ENCODE measurements at regions not wholly inside any gene's neighbourhood (a gene's known extent, or its start where the extent isn't known, plus 50 kb on each side); places are given as distances from the start of the nearest gene placed in this dataset.

DNA sequence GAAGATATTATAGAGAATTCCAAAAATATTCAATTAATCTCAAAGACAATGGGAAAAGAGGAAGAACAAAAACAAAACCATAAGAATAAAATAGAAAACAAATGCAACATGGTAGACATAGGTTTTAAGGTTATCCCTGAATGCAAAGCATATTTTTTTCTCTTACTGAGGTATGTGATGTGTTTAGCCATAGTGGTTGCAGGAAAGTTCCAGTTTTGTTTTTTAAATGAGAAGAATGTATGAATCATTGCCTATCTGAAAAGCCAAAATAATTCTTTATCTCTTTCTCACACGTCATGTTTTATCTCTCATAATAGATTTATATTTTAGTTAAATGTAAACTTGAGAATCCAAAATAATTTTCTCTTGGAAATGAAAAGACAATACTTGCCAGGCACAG is 2591.7 kb upstream of the PCDH20 start:
- Histone ChIP-seq H4K5ac (ENCODE audit: low read depth, low read length) (no peak overlapping the region), H4K20me1 (ENCODE audit: insufficient read depth, low read length) (no peaks in the 10 kb centered on the region), H2AK5ac (ENCODE audit: low read depth, low read length) (no peak overlapping the region), H2BK20ac (ENCODE audit: low read depth, low read length) (no peak overlapping the region), H4K91ac (ENCODE audit: insufficient read depth, low read depth, low read length) (no peak overlapping the region), H2AFZ (replicated peaks; ENCODE audit: low read length, poor library complexity) (no peak overlapping the region), H3K4ac (ENCODE audit: low read depth, low read length) (no peak overlapping the region), H3K56ac (ENCODE audit: extremely low read depth, insufficient read depth, low read length) (no peak overlapping the region), H2BK5ac (ENCODE audit: low read depth, low read length, poor library complexity, severe bottlenecking) (no peak overlapping the region), H4K8ac (ENCODE audit: low read depth in 2 of 2, low read length in 2 of 2) (no peak overlapping the region), H2AK9ac (replicated peaks; ENCODE audit: low read depth, low read length, poor library complexity) (no peak overlapping the region), H3K4me3 (ENCODE audit: insufficient read depth, low read depth, low read length) (no peak overlapping the region), H3K79me1 (ENCODE audit: low read depth in 1 of 2, low read length in 2 of 2) (no peaks in the 10 kb centered on the region), H3K27ac (ENCODE audit: insufficient read depth, low read length) (no peak overlapping the region), H3K9me3 (ENCODE audit: control insufficient read depth, insufficient read depth, low read length) (no peaks in the 10 kb centered on the region), H2BK120ac (ENCODE audit: low read depth, low read length) (no peak overlapping the region), H3K9ac (ENCODE audit: low read depth, low read length) (no peak overlapping the region), H3K14ac (replicated peaks; ENCODE audit: low read depth, low read length) (no peak overlapping the region), H3K27me3 (ENCODE audit: control insufficient read depth, insufficient read depth, low read length) (no peaks in the 10 kb centered on the region), H3K23ac (ENCODE audit: low read depth, low read length) (no peak overlapping the region), H3K4me2 (ENCODE audit: low read depth, low read length) (no peak overlapping the region), H2BK15ac (ENCODE audit: low read depth, low read length) (no peak overlapping the region), H3K18ac (ENCODE audit: low read depth, low read length) (no peak overlapping the region), H3K9me1 (ENCODE audit: insufficient read depth, low read length) (no peaks in the 10 kb centered on the region), H3K4me1 (ENCODE audit: control insufficient read depth, insufficient read depth, low read length) (no peaks in the 10 kb centered on the region), H3K36me3 (ENCODE audit: control insufficient read depth, insufficient read depth, low read length) (no peaks in the 10 kb centered on the region)
- CTCF ChIA-PET = no interaction called here
- dilution Hi-C loops (cut with HindIII; ENCODE audit: low sequenced_read_pairs, unreplicated experiment) = no loop called here
- DNase-seq (peak; percentile 35), ATAC-seq (ENCODE audit: low read depth) (peak; percentile 69)
- POLR2A ChIA-PET (ENCODE audit: unreplicated experiment) = no interaction called here
- no CpG with 5 or more reads among the region's 1 CpG for WGBS, 2 experiments (ENCODE audit: extremely low coverage in 2 of 2, insufficient read length in 1 of 2)
- in situ Hi-C loops (cut with MboI; ENCODE audit: low sequenced_read_pairs) = no loop called here
- TF ChIP-seq, protein P1, sequence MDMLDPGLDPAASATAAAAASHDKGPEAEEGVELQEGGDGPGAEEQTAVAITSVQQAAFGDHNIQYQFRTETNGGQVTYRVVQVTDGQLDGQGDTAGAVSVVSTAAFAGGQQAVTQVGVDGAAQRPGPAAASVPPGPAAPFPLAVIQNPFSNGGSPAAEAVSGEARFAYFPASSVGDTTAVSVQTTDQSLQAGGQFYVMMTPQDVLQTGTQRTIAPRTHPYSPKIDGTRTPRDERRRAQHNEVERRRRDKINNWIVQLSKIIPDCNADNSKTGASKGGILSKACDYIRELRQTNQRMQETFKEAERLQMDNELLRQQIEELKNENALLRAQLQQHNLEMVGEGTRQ (IDR thresholded peaks at IDR 0.05; ENCODE audit: low read depth, low read length) = no peak
- TF ChIP-seq RCOR1 (IDR thresholded peaks at IDR 0.05; ENCODE audit: insufficient replicate concordance, low read length) (no peak), RAD21 (IDR thresholded peaks at IDR 0.05; ENCODE audit: low read length) (no peak), CHD1 (IDR thresholded peaks at IDR 0.05; ENCODE audit: low read depth, low read length) (no peak), MAZ (IDR thresholded peaks at IDR 0.05; ENCODE audit: borderline replicate concordance, low read depth, low read length) (no peak), NFE2L2 (IDR thresholded peaks at IDR 0.05; ENCODE audit: low read depth, low read length) (no peak), FOS (IDR thresholded peaks at IDR 0.05; ENCODE audit: low read depth, low read length) (no peak), BHLHE40 (IDR thresholded peaks at IDR 0.05; ENCODE audit: low read depth, low read length) (no peak), POLR2A (IDR thresholded peaks at IDR 0.05; ENCODE audit: low read depth, low read length) (no peak), RFX5 (IDR thresholded peaks at IDR 0.05; ENCODE audit: low read depth, low read length) (no peak), MXI1 (IDR thresholded peaks at IDR 0.05; ENCODE audit: borderline replicate concordance, low read depth, low read length) (no peak), CEBPB (IDR thresholded peaks at IDR 0.05; ENCODE audit: low read depth, low read length) (no peak), SMC3 (IDR thresholded peaks at IDR 0.05; ENCODE audit: low read depth, low read length) (no peak), MAFK (IDR thresholded peaks at IDR 0.05; ENCODE audit: low read depth, low read length) (no peak)
- TF ChIP-seq, protein P2, sequence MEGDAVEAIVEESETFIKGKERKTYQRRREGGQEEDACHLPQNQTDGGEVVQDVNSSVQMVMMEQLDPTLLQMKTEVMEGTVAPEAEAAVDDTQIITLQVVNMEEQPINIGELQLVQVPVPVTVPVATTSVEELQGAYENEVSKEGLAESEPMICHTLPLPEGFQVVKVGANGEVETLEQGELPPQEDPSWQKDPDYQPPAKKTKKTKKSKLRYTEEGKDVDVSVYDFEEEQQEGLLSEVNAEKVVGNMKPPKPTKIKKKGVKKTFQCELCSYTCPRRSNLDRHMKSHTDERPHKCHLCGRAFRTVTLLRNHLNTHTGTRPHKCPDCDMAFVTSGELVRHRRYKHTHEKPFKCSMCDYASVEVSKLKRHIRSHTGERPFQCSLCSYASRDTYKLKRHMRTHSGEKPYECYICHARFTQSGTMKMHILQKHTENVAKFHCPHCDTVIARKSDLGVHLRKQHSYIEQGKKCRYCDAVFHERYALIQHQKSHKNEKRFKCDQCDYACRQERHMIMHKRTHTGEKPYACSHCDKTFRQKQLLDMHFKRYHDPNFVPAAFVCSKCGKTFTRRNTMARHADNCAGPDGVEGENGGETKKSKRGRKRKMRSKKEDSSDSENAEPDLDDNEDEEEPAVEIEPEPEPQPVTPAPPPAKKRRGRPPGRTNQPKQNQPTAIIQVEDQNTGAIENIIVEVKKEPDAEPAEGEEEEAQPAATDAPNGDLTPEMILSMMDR (conservative IDR thresholded peaks at IDR 0.05; ENCODE audit: low read depth, low read length) = no peak
- TF ChIP-seq, protein P3, sequence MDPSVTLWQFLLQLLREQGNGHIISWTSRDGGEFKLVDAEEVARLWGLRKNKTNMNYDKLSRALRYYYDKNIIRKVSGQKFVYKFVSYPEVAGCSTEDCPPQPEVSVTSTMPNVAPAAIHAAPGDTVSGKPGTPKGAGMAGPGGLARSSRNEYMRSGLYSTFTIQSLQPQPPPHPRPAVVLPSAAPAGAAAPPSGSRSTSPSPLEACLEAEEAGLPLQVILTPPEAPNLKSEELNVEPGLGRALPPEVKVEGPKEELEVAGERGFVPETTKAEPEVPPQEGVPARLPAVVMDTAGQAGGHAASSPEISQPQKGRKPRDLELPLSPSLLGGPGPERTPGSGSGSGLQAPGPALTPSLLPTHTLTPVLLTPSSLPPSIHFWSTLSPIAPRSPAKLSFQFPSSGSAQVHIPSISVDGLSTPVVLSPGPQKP (IDR thresholded peaks at IDR 0.05; ENCODE audit: borderline replicate concordance, low read depth, low read length) = no peak
- BruUV-seq (replicated peaks) = no TSS peak
- intact Hi-C loops (cut with micrococcal nuclease) = no loop called here
